ENCODE measurements at regions not wholly inside any gene's neighbourhood (a gene's known extent, or its start where the extent isn't known, plus 50 kb on each side); places are given as distances from the start of the nearest gene placed in this dataset.

- Mint-ChIP-seq H3K36me3 (ENCODE audit: low read depth) (no peaks in the 10 kb centered on the region), H3K4me1 (peaks cover 21% of the 10 kb centered on the region)
- no peak for TF ChIP-seq CTCF (IDR thresholded peaks at IDR 0.05)
Observed at GRCh38 chr16:66146798-66147197, 219.7 kb upstream of the CDH5 start.

DNA sequence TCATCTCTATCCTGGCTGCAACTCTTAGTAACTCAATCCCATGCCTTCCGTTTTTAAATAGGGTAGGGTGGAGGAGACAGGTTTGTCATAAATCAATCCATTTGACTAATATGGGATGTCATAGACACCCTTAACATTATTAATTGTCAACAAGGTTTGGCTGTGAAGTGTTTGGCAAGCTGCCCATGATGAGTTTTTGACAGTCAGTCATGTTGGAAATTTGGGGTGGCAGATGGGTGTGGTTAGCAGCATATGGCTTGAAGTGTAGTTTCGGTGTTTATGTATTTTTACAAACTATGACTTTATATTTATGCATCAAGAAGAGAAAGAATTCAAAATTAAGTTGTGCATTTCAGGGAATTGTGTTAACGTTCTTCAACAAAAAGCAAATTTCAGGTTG is 221.8 kb upstream of the CDH5 start:
- Mint-ChIP-seq H3K4me3 (no peak overlapping the region), H3K9me3 (no peaks in the 10 kb centered on the region)
- no peak for DNase-seq

More at GRCh38 chr16:66146798-66147197, 219.7 kb upstream of the CDH5 start:
- Mint-ChIP-seq H3K27me3 (ENCODE audit: low read depth, poor library complexity) (no peaks in the 10 kb centered on the region), H3K4me3 (no peak overlapping the region), H3K9me3 (no peaks in the 10 kb centered on the region), H3K27ac (no peak overlapping the region)
- DNase-seq, result no peak

DNA sequence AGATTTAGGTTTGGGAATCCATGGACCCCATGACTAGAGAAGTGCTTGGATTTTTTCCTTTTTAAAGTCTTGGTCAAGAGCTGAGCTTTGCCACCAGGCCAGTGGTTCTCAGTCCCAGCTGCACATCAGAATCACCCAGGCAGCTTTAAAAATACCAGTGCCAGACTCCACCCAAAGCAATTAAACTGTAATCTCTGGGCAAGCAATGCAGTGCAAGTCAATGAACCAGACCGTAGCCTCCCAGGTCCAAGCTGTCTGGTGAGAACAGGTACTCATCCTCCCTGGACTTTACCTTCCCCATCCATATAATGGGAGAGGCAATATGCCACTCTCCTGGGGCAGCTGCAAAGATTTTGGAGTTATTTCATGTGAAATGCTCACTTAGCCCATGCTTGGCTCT is 223.1 kb upstream of the CDH5 start:
- H3K9me3 Mint-ChIP-seq, result no peaks in the 10 kb centered on the region
- no peak overlapping the region for H3K27ac Mint-ChIP-seq
- no peak overlapping the region for H3K4me3 Mint-ChIP-seq
- H3K27me3 Mint-ChIP-seq (ENCODE audit: low read depth, poor library complexity), result no peaks in the 10 kb centered on the region
- H3K36me3 Mint-ChIP-seq (ENCODE audit: low read depth), result no peaks in the 10 kb centered on the region
- no peak for TF ChIP-seq CTCF (IDR thresholded peaks at IDR 0.05)
- DNase-seq, result no peak
- peaks cover 7% of the 10 kb centered on the region for H3K4me1 Mint-ChIP-seq

More for the DNA sequence above, 221.8 kb upstream of the CDH5 start:
- TF ChIP-seq CTCF (IDR thresholded peaks at IDR 0.05), result no peak
- Mint-ChIP-seq H3K27me3 (ENCODE audit: low read depth, poor library complexity) (no peaks in the 10 kb centered on the region), H3K36me3 (ENCODE audit: low read depth) (no peaks in the 10 kb centered on the region), H3K27ac (no peak overlapping the region), H3K4me1 (peaks cover 7% of the 10 kb centered on the region)

GRCh38 chr16:66141885-66142284 is 224.6 kb upstream of the CDH5 start:
- H3K27me3 Mint-ChIP-seq (ENCODE audit: low read depth, poor library complexity), result no peaks in the 10 kb centered on the region
- no peaks in the 10 kb centered on the region for H3K9me3 Mint-ChIP-seq
- no peaks in the 10 kb centered on the region for H3K36me3 Mint-ChIP-seq (ENCODE audit: low read depth)
- no peak for DNase-seq
- peaks cover 20% of the 10 kb centered on the region for H3K4me1 Mint-ChIP-seq
- TF ChIP-seq CTCF (IDR thresholded peaks at IDR 0.05), result no peak
- no peak overlapping the region for H3K27ac Mint-ChIP-seq
- H3K4me3 Mint-ChIP-seq, result no peak overlapping the region

GRCh38 chr16:66137853-66138252 is 228.6 kb upstream of the CDH5 start:
- Mint-ChIP-seq H3K27me3 (ENCODE audit: low read depth, poor library complexity) (peaks cover 6% of the 10 kb centered on the region), H3K27ac (no peak overlapping the region), H3K36me3 (ENCODE audit: low read depth) (no peaks in the 10 kb centered on the region), H3K4me3 (no peak overlapping the region), H3K9me3 (no peaks in the 10 kb centered on the region), H3K4me1 (peaks cover 41% of the 10 kb centered on the region)
- no peak for TF ChIP-seq CTCF (IDR thresholded peaks at IDR 0.05)
- DNase-seq, result no peak

GRCh38 chr16:66136841-66137240 is 229.7 kb upstream of the CDH5 start:
- no peaks in the 10 kb centered on the region for H3K9me3 Mint-ChIP-seq
- H3K4me1 Mint-ChIP-seq, result peaks cover 41% of the 10 kb centered on the region
- H3K4me3 Mint-ChIP-seq, result no peak overlapping the region
- TF ChIP-seq CTCF (IDR thresholded peaks at IDR 0.05), result no peak
- H3K36me3 Mint-ChIP-seq (ENCODE audit: low read depth), result no peaks in the 10 kb centered on the region
- no peak for DNase-seq
- H3K27ac Mint-ChIP-seq, result no peak overlapping the region
- peaks cover 6% of the 10 kb centered on the region for H3K27me3 Mint-ChIP-seq (ENCODE audit: low read depth, poor library complexity)
